Glomerular visceral epithelial cell (primary cell): ENCODE measurements at regions not wholly inside any gene's neighbourhood (a gene's known extent, or its start where the extent isn't known, plus 50 kb on each side); places are given as distances from the start of the nearest gene placed in this dataset.
"Not testable (repeated sequence)": the region's sequence is repeated elsewhere in the genome, so short reads cannot be mapped to it uniquely, and the experiment has no call there.

ENCODE experiments used
- DNase-seq: peaks from one replicate; pipeline ENCODE4 v3.0.0-alpha.2; 2016; ENCODE audit errors: extremely low spot score

DNA sequence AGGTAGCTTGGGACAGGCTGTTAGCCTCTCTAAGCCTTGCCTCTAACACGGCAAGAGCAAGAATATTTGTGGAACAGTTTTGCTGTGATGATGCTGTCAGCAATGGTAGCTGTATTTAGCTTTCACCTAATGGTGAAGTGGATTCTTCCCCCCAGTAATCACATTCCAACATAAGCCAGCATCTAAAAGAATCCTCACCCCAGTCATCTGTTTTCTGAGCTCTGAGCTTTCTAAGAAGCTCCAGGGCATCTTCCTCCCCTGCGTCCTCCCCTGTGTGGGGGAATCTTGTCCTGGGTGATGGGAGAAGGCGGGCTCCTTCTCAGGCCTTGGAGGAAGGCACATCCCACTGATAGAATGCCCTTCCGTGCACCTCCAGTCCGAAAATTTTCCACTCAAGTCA lies 367.6 kb downstream of the BRD1 start:
- DNase-seq = no peak

DNA sequence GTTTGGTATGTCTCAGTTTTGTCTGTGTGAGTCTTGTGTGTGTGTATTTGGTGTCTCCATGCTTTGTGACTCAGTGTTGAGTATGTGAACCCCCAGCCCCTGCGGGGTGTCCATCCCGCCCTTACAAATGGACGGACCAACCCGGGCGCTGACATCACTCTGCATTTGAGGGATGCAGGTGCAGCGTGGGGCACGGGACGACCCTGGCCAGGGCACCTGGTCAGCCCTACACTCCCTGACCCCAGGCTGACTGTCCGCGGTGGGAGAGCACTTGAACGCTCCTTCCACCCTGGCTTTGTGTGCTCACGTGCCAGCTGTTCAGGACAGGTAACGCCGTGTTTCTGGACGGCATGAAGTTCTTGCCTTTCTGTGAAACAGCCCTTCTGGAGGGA lies 369.0 kb downstream of the BRD1 start:
- DNase-seq = no peak

DNA sequence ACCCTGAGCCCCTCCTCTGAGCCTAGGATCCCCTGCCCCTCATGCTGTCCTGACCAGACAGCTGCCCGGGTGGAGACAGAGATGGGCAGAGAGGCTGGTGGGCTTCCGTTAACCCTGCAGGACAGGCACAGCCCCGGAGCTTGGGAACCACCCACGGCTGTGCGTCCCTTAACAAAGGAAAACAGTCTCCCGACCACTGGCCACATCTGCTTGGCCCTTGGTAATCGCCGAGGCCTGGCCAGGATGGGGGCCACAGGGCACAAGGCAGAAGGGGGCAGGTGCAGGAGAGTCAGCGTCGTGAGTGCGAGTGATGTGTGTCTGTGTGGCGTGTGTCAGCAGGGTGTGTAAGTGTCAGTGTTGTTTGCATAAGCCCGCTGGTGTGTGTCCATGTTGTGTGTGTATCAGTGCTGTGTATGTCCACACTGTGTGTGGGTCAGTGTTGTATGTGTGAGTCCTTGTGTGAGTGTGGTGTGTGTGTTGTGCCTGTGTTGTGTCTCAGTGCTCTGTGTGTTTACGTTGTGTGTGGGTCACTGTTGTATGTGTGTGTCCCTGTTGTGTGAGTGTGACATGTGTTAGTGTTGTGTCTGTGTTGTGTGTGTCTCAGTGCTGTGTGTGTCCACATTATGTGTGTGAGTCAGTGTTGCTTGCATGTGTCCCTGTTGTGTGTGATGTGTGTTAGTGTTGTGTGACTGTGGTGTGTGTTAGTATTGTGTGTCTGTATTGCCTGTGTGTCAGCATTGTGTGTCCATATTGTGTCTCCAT lies 369.5 kb downstream of the BRD1 start:
- no peak for DNase-seq

DNA sequence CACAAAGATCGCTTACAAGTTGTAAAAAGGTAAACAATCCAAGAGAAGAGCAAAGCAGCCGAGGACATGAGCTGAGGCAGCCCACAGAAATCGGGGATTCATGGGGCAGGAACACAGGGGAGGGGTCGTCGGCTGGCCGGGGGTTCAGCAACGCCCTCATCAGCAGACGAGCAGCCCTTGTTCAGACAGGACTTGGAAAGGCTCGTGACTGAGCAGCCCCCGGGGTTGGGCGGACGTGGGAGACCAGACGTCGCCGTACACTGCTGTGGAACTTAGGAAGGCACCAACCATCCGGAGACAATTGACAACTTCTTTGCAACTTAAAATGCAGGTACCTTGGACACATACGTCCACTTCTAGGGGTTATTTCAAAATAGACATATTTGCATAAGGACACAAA lies 370.5 kb downstream of the BRD1 start:
- DNase-seq = no peak

DNA sequence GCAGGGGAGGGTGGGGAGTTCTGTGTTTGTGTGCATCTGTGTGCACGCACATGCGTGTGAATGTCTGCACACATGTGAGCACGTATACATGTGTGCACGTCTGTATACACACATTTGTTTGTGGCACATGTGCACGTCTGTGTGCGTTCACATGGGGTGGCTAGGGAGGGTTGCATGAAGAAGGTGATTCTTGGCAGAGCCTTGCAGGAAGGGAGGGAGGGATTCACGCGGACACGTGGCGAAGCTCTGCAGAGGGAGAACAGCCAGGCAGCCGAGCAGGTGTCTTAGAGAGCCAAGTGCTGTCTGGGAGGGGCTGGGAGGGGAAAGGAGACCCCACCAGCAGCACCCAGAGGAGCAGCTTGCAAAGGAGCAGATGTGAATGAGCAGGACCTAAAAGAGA lies 372.1 kb downstream of the BRD1 start:
- DNase-seq = no peak

DNA sequence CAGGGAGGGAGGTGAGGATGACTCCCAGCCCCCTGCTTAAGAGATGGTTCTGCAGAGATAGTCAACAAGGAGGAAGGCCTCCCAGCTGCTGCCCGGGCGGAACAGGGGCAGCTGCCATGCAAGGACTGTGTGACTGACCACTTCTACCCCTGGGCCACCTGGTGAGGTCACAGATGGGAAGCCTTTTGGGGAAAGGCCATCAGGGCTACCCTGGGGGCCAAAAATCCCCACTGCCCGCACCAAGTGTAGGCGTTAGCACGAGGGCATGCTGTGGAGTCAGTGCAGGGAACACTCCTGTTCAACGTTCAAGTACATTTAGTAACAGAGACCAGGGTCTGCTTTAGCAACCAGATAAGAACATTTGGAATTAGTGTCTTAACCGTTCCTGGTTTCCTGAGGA lies 372.9 kb downstream of the BRD1 start:
- DNase-seq = no peak

DNA sequence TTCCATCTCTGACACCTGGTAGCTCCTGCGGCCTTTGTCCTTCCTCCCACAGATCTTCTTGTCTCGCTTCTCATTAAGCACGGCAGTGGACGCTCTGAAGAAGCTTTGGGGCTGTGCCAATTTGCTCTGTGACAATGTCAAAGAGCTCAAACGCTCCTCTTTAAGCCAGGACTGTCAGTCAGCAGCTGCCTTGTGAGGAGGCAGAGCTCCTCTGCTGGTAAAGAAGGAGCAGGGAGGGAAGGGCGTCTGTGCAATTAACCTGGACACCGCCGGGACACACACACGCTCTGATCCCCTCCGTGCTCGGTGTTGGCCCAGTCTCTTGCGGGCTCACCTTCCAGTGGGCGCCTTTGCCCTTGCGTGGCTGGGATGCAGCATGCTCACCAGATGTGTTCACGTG lies 373.9 kb downstream of the BRD1 start:
- no peak for DNase-seq

DNA sequence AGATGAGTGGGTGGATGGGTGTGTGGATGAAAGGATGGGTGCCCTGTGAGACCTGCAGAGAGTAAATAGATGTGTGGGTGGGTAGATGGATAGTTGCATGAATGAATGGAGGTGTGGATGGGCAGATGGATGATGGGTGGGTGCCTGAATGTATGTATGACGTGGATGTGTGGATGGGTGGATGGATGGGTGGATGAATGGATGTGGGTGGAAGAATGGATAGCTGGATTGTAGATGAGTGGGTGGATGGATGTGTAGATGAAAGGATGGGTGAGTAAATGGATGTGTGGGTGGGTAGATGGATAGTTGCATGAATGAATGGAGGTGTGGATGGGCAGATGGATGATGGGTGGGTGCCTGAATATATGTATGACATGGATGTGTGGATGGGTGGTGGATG lies 374.7 kb downstream of the BRD1 start:
- DNase-seq = not testable (repeated sequence)

DNA sequence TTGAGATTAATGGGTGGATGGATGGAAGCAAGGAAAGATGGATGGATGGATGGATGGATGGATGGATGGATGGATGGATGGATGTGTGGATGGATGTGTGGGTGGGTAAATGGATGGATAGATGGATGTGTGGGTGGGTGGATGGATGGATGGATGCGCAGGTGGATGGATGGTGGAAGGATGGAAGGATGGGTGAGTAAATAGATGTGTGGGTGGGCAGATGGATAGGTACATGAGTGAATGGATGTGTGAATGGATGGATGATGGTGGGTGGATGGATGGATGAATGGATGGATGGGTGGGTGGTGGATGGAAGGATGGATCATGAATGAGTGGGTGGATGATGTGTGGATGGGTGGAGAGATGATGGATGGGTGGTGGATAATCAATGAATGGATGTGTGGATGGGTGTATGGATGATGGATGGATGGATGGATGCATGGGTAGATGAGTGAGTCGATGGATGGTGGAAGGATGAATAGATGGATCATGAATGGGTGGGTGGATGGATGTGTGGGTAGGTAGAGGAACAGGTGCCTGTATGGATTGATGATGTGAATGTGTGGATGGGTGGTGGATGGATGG lies 375.2 kb downstream of the BRD1 start:
- DNase-seq = no peak

DNA sequence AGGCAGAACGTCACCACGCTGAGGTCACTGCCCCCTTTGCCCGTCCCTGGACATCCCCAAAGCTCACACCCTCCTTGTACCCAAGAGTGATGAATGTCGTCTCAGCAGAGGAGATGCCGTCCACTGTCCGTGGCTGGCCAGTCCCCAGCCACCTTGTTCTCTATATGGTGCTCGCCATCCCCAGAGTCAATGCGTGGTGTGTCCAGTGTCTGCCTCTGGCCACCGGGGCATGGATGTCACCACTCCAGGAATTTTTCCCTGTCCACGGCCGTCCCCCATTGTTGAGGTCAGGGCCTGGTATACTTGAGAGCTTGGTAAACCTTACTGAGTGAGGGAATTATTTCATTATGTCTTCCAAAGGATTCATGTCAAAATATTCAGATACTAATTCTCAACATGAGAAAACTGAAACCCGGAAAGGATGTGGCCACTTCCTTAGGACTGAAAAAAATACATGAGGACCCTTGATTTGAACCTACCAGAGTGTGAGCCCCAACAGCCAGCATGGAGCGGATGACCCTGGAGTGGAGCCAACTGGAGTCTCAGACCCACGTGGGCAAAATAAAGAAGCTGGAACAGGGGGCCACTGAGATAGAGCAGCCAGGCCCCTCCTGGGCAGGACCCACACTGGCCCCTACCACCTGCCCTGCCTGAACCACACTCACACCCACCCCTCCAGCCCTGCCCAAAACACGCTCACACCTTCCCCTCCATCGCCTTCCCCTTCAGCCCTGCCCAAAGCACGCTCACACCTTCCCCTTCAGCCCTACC lies 376.4 kb downstream of the BRD1 start:
- no peak for DNase-seq

DNA sequence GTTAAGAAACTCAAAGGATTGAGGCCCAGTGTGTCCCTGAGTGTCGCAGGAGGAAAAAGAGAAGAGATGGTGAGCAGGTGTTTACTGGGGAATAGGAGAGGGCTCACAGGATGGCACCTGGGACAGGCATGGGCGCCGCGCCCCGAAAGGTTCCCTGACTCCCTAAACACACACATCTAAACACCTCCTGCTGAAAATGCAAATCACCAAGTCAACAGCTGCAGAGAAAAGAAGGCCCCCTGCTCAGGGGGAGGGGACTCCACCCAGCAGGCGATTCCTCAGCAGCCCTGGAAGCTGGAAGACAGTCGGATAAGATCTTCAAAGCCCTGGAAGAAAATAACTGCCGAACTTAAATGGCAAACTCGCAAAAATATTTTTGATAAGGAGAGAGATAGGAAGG lies 377.2 kb downstream of the BRD1 start:
- no peak for DNase-seq

DNA sequence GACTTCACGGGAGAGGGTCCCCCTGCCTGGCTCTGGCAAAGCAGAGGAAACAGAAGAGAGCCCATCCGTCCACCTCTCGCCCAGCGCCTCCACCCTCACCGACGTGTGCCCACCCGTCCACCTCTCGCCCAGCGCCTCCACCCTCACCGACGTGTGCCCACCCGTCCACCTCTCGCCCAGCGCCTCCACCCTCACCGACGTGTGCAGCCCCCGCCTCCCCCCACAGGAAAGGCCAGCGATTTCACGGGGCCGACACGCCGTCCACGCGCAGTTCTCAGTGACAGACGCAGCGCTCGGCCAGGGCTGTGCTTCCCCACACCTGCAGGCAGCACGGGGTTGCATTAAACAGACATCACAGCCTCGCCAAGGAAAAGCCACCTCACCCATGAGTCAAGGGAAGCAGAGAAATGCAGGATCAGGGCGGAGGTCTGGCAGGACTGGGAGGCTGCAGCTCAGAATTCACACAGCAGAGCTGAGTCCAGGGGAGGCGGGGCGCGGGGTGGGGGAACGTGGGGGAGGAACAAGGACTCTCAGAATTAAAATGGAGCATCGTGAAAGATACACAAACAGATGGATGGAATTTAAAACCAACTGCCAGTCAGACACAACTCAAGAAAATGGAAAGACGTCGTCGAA lies 377.7 kb downstream of the BRD1 start:
- DNase-seq = no peak

DNA sequence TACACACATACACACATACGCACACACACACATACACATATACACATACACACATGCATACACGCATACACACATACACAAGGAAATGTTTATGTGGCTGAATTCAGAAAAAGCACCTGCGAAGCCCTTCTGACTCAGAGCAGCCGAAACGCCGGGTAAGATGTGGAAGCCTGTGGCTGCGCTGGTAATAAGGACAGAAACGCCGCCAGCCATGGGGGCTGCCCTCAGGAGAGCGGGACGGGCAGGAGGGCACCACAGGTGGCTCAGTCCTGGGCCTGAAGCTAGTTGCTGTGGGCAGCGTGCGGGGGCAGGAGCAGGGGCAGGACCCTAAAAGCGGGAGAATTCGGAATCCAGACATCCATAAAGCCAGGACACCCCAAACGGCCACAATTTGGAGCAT lies 378.3 kb downstream of the BRD1 start:
- no peak for DNase-seq

DNA sequence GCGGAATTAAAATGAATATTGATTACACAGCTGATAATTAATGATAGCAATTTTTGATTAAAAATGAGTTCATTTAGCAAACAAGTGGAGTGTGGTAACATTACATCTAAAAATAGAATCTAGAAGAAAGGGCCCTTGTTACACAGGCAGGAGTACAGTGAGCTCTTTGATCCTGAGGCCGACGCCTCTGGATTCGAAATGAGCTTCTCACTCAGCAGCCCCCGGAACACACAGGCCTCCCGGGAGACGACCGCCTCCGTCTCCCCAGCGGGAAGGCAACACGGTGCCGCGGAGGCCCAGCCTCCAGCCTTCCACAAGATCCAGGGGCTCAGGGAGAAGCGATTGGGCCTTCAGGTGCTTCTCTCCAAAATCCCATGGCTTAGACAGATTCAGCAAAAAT lies 379.1 kb downstream of the BRD1 start:
- no peak for DNase-seq

DNA sequence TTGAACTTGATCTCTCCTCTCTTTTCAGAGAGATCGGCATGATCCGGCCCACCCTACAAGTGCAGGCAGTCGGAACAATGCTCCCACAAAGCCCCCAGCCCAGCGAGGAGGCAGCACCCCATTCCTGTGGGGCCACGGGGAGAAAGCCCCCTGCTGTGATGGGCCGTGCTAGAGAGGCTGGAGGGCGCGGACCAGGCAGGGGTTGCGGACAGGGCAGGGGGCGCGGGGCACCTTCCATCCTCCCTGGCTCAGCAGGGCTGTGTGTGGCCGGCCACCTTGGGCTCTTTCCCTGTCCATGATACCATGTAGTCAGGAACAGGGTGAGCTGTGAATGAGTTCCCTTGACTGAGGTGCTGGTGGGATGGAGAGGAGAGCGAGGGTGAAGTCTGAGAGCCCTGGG lies 379.8 kb downstream of the BRD1 start:
- no peak for DNase-seq

DNA sequence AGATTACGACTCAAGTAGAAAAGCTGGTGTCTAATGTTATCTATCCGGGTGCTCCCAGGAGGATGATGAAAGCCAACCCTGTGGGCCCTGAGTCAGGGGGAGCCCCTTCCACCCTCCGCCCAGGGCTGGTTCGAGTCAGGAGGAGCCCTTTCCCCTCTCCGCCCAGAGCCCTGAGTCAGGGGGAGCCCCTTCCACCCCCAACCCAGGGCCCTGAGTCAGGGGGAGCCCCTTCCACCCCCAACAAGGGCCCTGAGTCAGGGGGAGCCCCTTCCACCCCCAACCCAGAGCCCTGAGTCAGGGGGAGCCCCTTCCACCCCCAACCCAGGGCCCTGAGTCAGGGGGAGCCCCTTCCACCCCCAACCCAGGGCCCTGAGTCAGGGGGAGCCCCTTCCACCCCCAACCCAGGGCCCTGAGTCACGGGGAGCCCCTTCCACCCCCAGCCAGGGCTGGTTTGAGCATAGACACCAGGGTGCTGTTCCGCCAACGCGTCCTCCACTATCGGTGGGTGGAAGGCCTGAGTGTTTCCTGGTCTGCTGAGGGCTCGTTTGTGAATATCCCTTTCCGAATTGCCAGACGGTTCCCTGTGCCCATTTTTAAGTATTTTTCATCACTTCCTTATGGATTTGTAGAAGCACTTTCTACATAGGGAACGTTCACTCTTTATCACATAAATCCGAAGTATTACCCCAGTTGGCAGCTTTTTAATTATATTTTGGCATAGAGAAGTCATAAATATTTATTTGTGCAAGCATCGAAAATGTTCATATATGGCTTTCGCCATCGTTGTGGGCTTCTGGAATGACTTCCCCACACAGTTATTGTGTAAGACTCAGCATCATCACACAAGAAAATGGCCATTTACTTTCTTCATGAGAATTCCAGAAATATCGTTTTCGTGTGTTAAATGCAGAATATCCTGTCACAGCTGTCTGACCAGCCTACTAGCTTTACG lies 380.6 kb downstream of the BRD1 start:
- DNase-seq = no peak

DNA sequence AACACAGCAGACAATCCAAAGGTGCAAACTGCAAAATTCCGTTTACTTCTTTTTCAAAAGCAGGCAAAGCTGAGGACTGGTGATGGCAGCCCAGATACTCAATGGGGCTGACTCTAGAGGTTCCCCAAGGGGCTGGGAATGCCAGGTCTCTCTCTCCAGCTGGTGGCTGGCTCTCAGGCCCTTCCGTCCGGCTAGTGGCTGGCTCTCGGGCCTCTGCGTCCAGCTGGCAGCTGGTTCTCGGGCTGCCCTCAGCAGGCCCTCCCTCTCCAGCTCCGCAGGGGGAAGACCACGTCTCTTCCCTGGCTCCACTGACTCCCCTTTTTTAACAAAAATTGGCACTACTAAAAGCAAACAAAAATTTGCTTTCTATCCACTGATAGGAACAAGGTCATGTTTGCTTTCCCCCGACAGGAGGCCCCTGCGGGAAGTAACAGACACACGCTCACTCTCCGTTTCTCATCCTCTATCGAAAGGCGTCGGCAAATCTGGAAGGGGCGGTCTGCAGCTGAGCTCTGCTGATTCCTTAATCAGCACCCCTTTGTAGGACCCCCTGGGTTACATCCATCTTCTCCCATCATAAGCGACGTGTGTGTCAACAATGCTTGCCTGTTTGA lies 381.4 kb downstream of the BRD1 start:
- no peak for DNase-seq

DNA sequence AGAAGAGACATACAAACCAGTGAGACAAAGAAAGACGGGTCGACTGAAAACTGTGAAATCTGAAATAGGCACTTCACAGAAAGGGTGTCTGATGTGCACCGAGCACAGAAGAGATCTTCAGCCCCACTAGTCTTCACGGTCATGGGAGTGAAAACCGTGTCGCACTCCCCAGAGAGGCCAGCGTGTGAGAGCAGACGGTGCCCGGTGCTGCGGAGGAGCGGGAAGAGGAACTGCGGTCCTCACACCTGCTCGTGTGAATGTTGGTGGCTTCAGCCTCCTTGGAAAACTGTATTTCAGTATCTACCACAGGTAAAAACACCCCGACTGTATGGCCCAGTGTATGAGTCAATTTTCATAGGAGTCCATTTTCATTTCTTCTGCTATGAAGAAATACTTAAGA lies 382.9 kb downstream of the BRD1 start:
- no peak for DNase-seq

DNA sequence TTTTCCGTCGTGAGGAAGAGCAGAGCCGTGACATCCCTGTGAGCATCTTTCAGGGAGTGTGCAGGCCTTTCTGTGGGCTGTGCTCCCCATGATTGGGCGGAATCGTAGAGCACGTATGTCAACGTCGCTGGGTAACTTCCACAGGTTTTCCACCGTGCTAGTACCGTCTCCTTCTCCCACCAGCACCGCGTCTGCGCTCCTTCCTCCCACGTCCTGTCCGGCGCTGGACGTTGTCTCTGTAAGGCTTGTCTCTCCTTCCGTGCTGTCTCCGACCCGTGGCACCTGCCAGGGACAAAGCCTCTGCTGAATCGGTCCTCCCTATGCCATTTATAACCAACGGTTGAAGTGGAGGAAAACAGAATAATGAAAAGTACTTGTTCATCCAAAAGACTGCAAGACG lies 386.7 kb downstream of the BRD1 start:
- no peak for DNase-seq

DNA sequence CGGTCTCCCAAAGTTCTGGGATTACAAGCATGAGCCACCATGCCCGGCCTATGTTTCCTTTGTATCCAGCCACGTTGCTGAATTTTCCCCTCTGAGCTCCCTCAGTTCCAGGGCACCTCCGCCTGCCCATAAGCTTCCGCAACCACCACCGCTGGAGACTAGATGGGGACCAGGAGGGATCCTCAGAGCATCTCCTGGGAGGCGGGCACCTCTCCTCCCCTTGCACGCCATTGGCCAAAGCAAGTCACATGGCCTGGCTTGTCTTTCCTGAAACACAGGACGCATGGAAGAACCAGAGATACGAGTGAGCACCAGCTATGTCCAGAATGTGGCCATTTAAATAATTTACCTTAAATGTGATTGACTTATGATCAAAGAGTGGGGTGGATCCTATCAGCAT lies 388.3 kb downstream of the BRD1 start:
- no peak for DNase-seq

DNA sequence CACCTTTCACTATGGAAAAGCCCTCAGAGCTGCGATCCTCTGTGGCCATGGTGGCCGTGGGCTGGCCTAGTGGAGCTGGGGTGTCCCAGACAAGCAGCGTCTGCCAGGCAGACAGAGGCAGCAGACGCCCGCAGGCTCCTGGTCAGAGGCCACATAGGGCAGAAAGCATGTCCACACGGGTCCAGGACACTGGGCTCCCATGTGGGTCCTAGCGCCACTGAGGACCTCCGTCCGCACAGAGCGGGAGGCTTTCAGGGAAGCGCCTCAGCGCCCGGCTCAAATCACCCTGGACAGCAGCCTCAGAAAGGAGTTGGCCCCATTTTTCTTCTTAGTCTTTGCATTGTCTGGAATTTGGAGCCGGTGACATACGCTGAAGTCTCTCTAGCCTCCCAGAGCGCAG lies 389.7 kb downstream of the BRD1 start:
- DNase-seq = no peak
